GM12873 (cell line): ENCODE measurements at regions not wholly inside any gene's neighbourhood (a gene's known extent, or its start where the extent isn't known, plus 50 kb on each side); places are given as distances from the start of the nearest gene placed in this dataset.

Experiments used
- CTCF ChIP-seq: IDR thresholded peaks from 2 replicates; pipeline ENCODE4 v1.5.1; 2012; ENCODE audit warnings: low read depth, mild to moderate bottlenecking, moderate library complexity, low read length, control low read depth; ENCODE audit not compliant: insufficient read depth; ENCODE audit errors: missing control alignments

- no peak for TF ChIP-seq CTCF
Measured at GRCh38 chr2:150353376-150353775, 134.1 kb downstream of the RND3 start.

- TF ChIP-seq CTCF = no peak
Measured at GRCh38 chr2:150351922-150352321, 135.5 kb downstream of the RND3 start.

- no peak for TF ChIP-seq CTCF
Measured at GRCh38 chr2:150350500-150350899, 137.0 kb downstream of the RND3 start.

GRCh38 chr2:150346806-150347205 is 140.7 kb downstream of the RND3 start:
- no peak for TF ChIP-seq CTCF

GRCh38 chr2:150341982-150342680 is 145.3 kb downstream of the RND3 start:
- TF ChIP-seq CTCF = no peak

GRCh38 chr2:150339951-150340350 is 147.5 kb downstream of the RND3 start:
- TF ChIP-seq CTCF = no peak

- no peak for TF ChIP-seq CTCF
Measured at GRCh38 chr2:150339282-150339681, 148.2 kb downstream of the RND3 start.
